Tibial nerve (tissue), 4 donors: ENCODE measurements at regions not wholly inside any gene's neighbourhood (a gene's known extent, or its start where the extent isn't known, plus 50 kb on each side); places are given as distances from the start of the nearest gene placed in this dataset.

Source experiments
- EP300 ChIP-seq, 2 donors: sonication (generic); formaldehyde crosslinking; IDR thresholded peaks; one replicate each; pipeline ENCODE4 v1.6.1; 2017; ENCODE audit warnings: antibody characterized with exemption in 2 of 2, mild to moderate bottlenecking in 1 of 2
- POLR2A ChIP-seq, 2 donors: fragments of 450-650 bp; IDR thresholded peaks; one replicate each; pipeline ENCODE4 v1.6.1; 2017; ENCODE audit warnings: antibody characterized with exemption in 2 of 2, mild to moderate bottlenecking in 2 of 2, moderate library complexity in 2 of 2
- TF ChIP-seq, protein P1 (sequence below), 5 experiments: fragments of 200-600 bp in 3 of 5; fragments of 450-650 bp in 2 of 5; sonication (generic) in 3 of 5; IDR thresholded peaks; one replicate each; pipeline ENCODE4 v1.5.1; 2016 to 2019; ENCODE audit warnings: antibody characterized with exemption in 5 of 5, mild to moderate bottlenecking in 3 of 5, moderate library complexity in 2 of 5

DNA sequence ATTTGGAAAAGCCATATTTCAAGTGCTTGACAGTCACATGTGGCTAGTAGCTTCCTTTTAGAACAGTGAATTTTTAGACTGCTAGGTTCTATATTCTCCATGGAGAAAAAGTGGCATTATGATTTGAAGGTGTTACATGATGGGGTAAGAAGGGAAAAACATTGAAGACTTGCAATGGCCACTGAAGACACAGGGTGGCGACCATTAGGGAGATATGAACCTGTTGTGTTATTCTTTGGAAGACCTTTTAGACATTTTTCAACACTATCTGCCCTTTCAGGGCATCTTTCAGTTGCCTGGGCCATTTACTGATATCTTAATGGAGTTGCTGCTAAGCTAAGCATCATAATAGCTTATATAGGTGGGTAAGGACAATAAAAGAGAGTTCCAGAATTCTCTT is 1387.2 kb downstream of the SUCLG1 start:
- no peak for TF ChIP-seq EP300 (IDR thresholded peaks at IDR 0.05)
- TF ChIP-seq, protein P1, sequence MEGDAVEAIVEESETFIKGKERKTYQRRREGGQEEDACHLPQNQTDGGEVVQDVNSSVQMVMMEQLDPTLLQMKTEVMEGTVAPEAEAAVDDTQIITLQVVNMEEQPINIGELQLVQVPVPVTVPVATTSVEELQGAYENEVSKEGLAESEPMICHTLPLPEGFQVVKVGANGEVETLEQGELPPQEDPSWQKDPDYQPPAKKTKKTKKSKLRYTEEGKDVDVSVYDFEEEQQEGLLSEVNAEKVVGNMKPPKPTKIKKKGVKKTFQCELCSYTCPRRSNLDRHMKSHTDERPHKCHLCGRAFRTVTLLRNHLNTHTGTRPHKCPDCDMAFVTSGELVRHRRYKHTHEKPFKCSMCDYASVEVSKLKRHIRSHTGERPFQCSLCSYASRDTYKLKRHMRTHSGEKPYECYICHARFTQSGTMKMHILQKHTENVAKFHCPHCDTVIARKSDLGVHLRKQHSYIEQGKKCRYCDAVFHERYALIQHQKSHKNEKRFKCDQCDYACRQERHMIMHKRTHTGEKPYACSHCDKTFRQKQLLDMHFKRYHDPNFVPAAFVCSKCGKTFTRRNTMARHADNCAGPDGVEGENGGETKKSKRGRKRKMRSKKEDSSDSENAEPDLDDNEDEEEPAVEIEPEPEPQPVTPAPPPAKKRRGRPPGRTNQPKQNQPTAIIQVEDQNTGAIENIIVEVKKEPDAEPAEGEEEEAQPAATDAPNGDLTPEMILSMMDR (IDR thresholded peaks at IDR 0.05) = no peak
- no peak for TF ChIP-seq POLR2A (IDR thresholded peaks at IDR 0.05)
